ENCODE measurements at regions not wholly inside any gene's neighbourhood (a gene's known extent, or its start where the extent isn't known, plus 50 kb on each side); places are given as distances from the start of the nearest gene placed in this dataset.
"Not testable (repeated sequence)": the region's sequence is repeated elsewhere in the genome, so short reads cannot be mapped to it uniquely, and the experiment has no call there.

DNA sequence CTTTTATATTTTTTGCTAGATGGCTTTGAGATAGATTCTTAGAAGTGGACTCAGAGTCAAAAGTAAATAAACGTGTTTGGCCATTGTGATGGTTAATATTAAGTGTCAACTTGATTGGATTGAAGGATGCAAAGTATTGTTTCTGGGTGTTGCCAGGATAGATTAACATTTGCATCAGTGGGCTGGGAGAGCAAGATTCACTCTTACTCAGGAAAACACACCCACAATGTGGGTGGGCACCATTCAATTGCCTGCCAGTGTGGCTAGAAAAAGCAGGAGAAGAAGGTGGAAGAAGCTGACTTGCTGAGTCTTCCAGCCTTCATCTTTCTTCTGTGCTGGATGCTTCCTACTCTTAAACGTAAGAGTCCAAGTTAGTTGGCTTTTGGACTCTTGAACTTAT is 912.4 kb downstream of the NAP1L3 start:
- not testable (repeated sequence) for TF ChIP-seq POLR2A (IDR thresholded peaks at IDR 0.05; ENCODE audit: low read depth, low read length); JUN (IDR thresholded peaks at IDR 0.05; ENCODE audit: borderline replicate concordance, insufficient read depth, insufficient read length, low read depth); POLR2AphosphoS5 (IDR thresholded peaks at IDR 0.05; ENCODE audit: insufficient read depth, low read depth, low read length); FOS (IDR thresholded peaks at IDR 0.05; ENCODE audit: borderline replicate concordance, insufficient read depth, low read length); EZH2 (IDR thresholded peaks at IDR 0.05; ENCODE audit: borderline replicate concordance, low read depth, low read length, severe bottlenecking); MYC (IDR thresholded peaks at IDR 0.05; ENCODE audit: low read depth, low read length)
- TF ChIP-seq, protein P1, sequence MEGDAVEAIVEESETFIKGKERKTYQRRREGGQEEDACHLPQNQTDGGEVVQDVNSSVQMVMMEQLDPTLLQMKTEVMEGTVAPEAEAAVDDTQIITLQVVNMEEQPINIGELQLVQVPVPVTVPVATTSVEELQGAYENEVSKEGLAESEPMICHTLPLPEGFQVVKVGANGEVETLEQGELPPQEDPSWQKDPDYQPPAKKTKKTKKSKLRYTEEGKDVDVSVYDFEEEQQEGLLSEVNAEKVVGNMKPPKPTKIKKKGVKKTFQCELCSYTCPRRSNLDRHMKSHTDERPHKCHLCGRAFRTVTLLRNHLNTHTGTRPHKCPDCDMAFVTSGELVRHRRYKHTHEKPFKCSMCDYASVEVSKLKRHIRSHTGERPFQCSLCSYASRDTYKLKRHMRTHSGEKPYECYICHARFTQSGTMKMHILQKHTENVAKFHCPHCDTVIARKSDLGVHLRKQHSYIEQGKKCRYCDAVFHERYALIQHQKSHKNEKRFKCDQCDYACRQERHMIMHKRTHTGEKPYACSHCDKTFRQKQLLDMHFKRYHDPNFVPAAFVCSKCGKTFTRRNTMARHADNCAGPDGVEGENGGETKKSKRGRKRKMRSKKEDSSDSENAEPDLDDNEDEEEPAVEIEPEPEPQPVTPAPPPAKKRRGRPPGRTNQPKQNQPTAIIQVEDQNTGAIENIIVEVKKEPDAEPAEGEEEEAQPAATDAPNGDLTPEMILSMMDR (IDR thresholded peaks at IDR 0.05; ENCODE audit: extremely low read depth in 1 of 2, insufficient read depth in 1 of 2, low read depth in 1 of 2, low read length in 2 of 2), result not testable (repeated sequence)
- TF ChIP-seq, protein P2, sequence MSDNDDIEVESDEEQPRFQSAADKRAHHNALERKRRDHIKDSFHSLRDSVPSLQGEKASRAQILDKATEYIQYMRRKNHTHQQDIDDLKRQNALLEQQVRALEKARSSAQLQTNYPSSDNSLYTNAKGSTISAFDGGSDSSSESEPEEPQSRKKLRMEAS (IDR thresholded peaks at IDR 0.05; ENCODE audit: insufficient read depth, insufficient read length), result not testable (repeated sequence)

All from endothelial cell of umbilical vein (primary cell).